Spinal cord (tissue), 9 donors: ENCODE measurements at regions not wholly inside any gene's neighbourhood (a gene's known extent, or its start where the extent isn't known, plus 50 kb on each side); places are given as distances from the start of the nearest gene placed in this dataset.
A peak's percentile ranks its signal among the peaks of the same experiment; 100 is the strongest.

Experiments
- DNase-seq, 6 donors: peaks; one replicate each; pipeline versions ENCODE4 v3.0.0 to v3.0.0-alpha.2; 2013 to 2015; ENCODE audit warnings: low spot score in 6 of 6, low read depth in 4 of 6
- H3K27ac ChIP-seq: one replicate; pipeline ENCODE4 v1.5.1; 2013; ENCODE audit warnings: low read depth, low read length, control low read depth
- H3K27me3 ChIP-seq: one replicate; pipeline ENCODE4 v1.6.1; 2013; ENCODE audit warnings: low read length; ENCODE audit not compliant: control insufficient read depth, insufficient read depth
- H3K36me3 ChIP-seq: one replicate; pipeline ENCODE4 v1.6.1; 2013; ENCODE audit warnings: low read length; ENCODE audit not compliant: control insufficient read depth, insufficient read depth
- H3K4me1 ChIP-seq: one replicate; pipeline ENCODE4 v1.6.1; 2013; ENCODE audit warnings: low read length; ENCODE audit not compliant: control insufficient read depth, insufficient read depth
- H3K4me3 ChIP-seq: one replicate; pipeline ENCODE4 v1.5.1; 2013; ENCODE audit warnings: low read depth, low read length, control low read depth
- H3K9me3 ChIP-seq: one replicate; pipeline ENCODE4 v1.6.1; 2013; ENCODE audit warnings: low read length; ENCODE audit not compliant: control insufficient read depth, insufficient read depth
- WGBS: methylation state at CpG from one replicate; pipeline ENCODE4 v1.1.5; 2013; ENCODE audit warnings: missing lambda C conversion rate; ENCODE audit not compliant: insufficient coverage; 5-methylcytosine and 5-hydroxymethylcytosine counted together
- donor health status: healthy.

GRCh38 chr7:101707587-101707986 is 78.5 kb upstream of the MYL10 start:
- 89% methylated on average over 4 of the region's 8 CpGs for WGBS
- DNase-seq: no peak
- H3K9me3 ChIP-seq: no peaks in the 10 kb centered on the region

DNA sequence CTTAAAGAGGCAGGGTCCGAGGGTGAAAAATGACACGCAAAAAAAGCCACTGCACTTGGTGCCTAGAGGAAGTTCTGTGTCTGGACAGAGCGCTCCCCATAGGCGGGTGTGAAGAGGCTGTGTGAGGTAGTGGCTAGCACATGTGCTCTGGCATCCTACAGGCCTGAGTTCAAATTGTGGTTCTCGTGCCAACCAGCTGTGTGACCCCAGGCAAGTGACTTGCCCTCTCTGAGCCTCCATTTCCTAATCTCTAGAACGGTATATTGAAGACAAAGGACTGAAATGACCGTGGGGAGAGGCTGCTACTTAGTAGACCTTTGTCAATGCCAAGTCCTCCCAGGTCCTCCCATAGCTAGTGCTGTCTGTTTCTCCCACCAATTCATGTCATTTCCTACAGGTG is 79.1 kb upstream of the MYL10 start:
- WGBS: 82% methylated on average over 6 of the region's 7 CpGs
- Histone ChIP-seq H3K4me3 (no peak overlapping the region), H3K9me3 (no peaks in the 10 kb centered on the region), H3K36me3 (no peaks in the 10 kb centered on the region), H3K27me3 (peaks cover 3% of the 10 kb centered on the region), H3K27ac (no peak overlapping the region), H3K4me1 (no peaks in the 10 kb centered on the region)
- DNase-seq: no peak

More at GRCh38 chr7:101707587-101707986, 78.5 kb upstream of the MYL10 start:
- Histone ChIP-seq H3K4me1 (no peaks in the 10 kb centered on the region), H3K4me3 (no peak overlapping the region), H3K27me3 (peaks cover 3% of the 10 kb centered on the region), H3K27ac (no peak overlapping the region), H3K36me3 (no peaks in the 10 kb centered on the region)

GRCh38 chr7:101712652-101713051 is 83.6 kb upstream of the MYL10 start:
- Histone ChIP-seq H3K9me3 (no peaks in the 10 kb centered on the region), H3K4me3 (no peak overlapping the region), H3K27me3 (peaks cover 2% of the 10 kb centered on the region), H3K36me3 (no peaks in the 10 kb centered on the region), H3K4me1 (peaks cover 3% of the 10 kb centered on the region), H3K27ac (no peak overlapping the region)
- no peak for DNase-seq
- WGBS: 100% methylated on average over 3 of the region's 3 CpGs

GRCh38 chr7:101714097-101714496 is 85.0 kb upstream of the MYL10 start:
- H3K9me3 ChIP-seq: no peaks in the 10 kb centered on the region
- H3K36me3 ChIP-seq: no peaks in the 10 kb centered on the region
- peaks cover 4% of the 10 kb centered on the region for H3K27me3 ChIP-seq
- peaks cover 7% of the 10 kb centered on the region for H3K4me1 ChIP-seq
- H3K27ac ChIP-seq: no peak overlapping the region
- 86% methylated on average over 5 of the region's 7 CpGs for WGBS
- DNase-seq: no peak
- no peak overlapping the region for H3K4me3 ChIP-seq

- 48% methylated on average over 21 of the region's 25 CpGs for whole genome bisulfite sequencing
- no peak overlapping the region for H3K27ac ChIP-seq
- peak in 2 of 6 donors; percentile 31 to 79 for DNase-seq
Observed at GRCh38 chr7:101717628-101718357, 88.7 kb upstream of the MYL10 start.

DNA sequence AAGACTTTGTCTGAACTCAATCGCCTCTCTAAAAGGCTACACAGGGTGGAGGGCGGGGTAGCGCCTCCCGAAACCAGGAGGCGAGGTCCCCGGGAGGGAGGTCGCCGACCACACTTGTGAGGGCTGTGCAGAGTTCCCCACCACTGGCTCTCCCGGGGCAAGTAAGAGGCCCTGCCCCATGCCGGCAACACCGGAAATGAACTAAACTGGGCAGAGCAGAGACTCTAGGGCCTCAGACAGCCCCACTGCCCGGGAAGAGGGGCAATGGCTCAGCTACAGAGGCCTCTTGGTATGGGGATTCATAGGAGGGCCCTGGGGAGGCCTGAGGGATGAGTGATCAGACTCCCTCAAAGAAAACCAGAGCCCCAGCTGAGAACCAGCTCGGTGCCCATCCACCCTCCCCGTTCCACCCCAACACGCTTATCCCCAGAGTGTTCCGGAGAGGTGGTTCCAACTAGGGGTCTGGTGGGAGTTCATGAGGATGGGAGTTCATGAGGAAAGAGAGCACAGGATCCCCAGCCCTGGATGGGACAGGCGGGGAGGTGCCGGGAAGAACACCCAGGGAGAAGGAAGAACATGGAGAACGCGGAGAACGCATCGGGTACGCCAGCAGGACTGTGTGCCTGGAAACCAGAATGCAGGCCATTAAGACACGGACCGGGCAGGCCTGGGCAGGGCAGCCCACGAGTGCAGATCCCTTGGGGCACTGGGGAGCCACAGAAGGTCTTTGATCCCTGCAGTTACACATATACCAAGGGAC is 89.4 kb upstream of the MYL10 start:
- 81% methylated on average over 23 of the region's 26 CpGs for WGBS
- H3K4me1 ChIP-seq: peaks cover 7% of the 10 kb centered on the region
- H3K36me3 ChIP-seq: no peaks in the 10 kb centered on the region
- no peak overlapping the region for H3K27ac ChIP-seq
- no peak overlapping the region for H3K4me3 ChIP-seq
- peaks cover 4% of the 10 kb centered on the region for H3K27me3 ChIP-seq
- DNase-seq: no peak
- no peaks in the 10 kb centered on the region for H3K9me3 ChIP-seq

More at GRCh38 chr7:101717628-101718357, 88.7 kb upstream of the MYL10 start:
- Histone ChIP-seq H3K9me3 (no peaks in the 10 kb centered on the region), H3K4me3 (no peak overlapping the region), H3K4me1 (peaks cover 7% of the 10 kb centered on the region), H3K27me3 (peaks cover 4% of the 10 kb centered on the region), H3K36me3 (no peaks in the 10 kb centered on the region)

DNA sequence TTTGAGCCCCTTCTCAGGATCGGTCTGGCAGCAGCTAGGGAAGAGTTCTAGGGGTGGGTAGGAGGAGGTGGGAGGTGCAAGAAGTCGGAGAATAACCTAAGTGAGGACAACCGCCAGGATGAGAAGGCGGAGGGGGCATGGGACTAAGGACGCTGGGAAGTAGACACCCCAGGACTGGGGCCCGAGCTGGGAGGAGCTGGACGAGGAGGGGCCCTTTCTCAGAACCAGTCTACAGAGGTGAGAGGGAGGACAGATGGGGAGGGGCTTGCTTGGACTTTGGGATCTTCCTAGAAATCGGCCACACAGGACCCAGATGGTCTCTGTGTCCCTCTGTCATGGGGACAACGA is 90.0 kb upstream of the MYL10 start:
- Histone ChIP-seq H3K27me3 (peaks cover 4% of the 10 kb centered on the region), H3K9me3 (no peaks in the 10 kb centered on the region), H3K4me3 (no peak overlapping the region), H3K27ac (no peak overlapping the region), H3K36me3 (no peaks in the 10 kb centered on the region), H3K4me1 (peaks cover 7% of the 10 kb centered on the region)
- WGBS: 88% methylated on average over 7 of the region's 9 CpGs
- DNase-seq: no peak

DNA sequence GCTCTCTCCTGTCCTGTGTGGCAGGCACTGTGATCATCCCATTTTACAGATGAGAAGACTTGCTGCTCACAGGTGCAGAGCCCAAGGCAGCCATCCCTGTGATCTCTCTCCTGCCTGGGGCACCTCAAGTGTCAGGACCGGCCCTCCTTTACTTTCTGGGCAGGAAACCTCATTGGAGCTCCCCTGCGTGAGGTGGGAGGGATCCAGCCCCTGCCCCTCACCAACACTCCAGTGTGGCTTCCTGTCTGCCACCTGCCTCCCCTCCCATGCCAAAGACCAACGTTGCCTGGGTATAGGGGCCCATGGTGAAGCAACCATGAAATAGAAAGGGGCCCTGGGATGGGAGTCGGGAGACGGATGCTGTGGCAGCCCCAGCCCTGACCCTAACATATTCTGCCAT is 91.2 kb upstream of the MYL10 start:
- H3K36me3 ChIP-seq: no peaks in the 10 kb centered on the region
- peaks cover 7% of the 10 kb centered on the region for H3K4me1 ChIP-seq
- no peak for DNase-seq
- 85% methylated on average over 4 of the region's 5 CpGs for WGBS
- H3K9me3 ChIP-seq: no peaks in the 10 kb centered on the region
- H3K4me3 ChIP-seq: no peak overlapping the region
- H3K27ac ChIP-seq: no peak overlapping the region
- H3K27me3 ChIP-seq: peaks cover 4% of the 10 kb centered on the region

- WGBS: 75% methylated on average over 16 of the region's 21 CpGs
- H3K27me3 ChIP-seq: peaks cover 4% of the 10 kb centered on the region
- H3K4me3 ChIP-seq: no peak overlapping the region
- no peaks in the 10 kb centered on the region for H3K9me3 ChIP-seq
- H3K4me1 ChIP-seq: peaks cover 7% of the 10 kb centered on the region
- no peak overlapping the region for H3K27ac ChIP-seq
- peak in 1 of 6 donors; percentile 39 for DNase-seq
- no peaks in the 10 kb centered on the region for H3K36me3 ChIP-seq
Observed at GRCh38 chr7:101722247-101722646, 93.2 kb upstream of the MYL10 start.

- DNase-seq: no peak
- Histone ChIP-seq H3K36me3 (no peaks in the 10 kb centered on the region), H3K9me3 (no peaks in the 10 kb centered on the region), H3K4me1 (no peaks in the 10 kb centered on the region), H3K27me3 (no peaks in the 10 kb centered on the region), H3K4me3 (no peak overlapping the region), H3K27ac (no peak overlapping the region)
- 71% methylated on average over 1 of the region's 1 CpG for WGBS
Observed at GRCh38 chr7:101723835-101724234, 93.6 kb upstream of the CUX1 start.
